ENCODE measurements at regions not wholly inside any gene's neighbourhood (a gene's known extent, or its start where the extent isn't known, plus 50 kb on each side); places are given as distances from the start of the nearest gene placed in this dataset.
A peak's percentile ranks its signal among the peaks of the same experiment; 100 is the strongest.

GRCh38 chr2:134079373-134079772 lies 174.5 kb upstream of the MGAT5 start:
- Mint-ChIP-seq H3K36me3 (no peaks in the 10 kb centered on the region), H3K9me3 (no peaks in the 10 kb centered on the region), H3K27ac (no peak overlapping the region), H3K4me3 (no peak overlapping the region), H3K4me1 (no peaks in the 10 kb centered on the region)
- no peak for DNase-seq (ENCODE audit: low spot score in 2 of 2)
- ATAC-seq = peak; percentile 35

DNA sequence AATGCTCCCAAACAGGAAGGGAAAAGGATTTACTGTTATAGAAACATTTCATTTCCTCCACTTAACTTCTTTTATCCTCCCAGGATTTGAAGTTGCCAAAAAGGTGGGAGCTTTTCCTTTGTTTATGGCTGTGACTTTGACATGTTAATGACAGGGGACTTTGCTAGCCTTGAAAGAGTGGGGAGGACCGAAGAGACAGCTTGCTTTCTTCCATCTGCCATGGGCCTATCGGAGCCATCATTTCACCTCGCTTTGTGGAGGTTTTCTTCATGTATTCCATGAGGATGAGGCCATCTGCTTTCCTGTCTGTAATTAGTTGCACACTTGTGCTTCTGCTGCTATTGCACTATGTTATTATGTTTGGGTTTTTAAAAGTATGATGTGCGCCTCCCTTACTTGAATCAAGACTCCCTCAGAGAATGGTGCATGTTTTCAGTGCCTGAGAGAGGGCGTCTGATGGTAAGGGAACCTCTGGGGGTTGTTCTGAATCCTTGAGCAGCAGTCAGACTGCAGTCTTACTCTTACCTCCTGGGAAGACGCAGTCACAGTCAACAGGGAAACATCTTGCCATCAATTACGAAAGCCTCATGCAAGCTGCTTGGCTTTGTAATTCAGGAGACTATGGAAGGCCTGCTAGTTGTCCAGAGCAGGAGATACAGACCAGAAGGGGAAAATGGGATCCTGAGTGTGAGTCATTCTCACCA lies 173.3 kb upstream of the MGAT5 start:
- ATAC-seq = no peak
- Mint-ChIP-seq H3K4me3 (no peak overlapping the region), H3K36me3 (no peaks in the 10 kb centered on the region), H3K4me1 (no peaks in the 10 kb centered on the region), H3K27ac (no peak overlapping the region), H3K9me3 (no peaks in the 10 kb centered on the region)
- DNase-seq (ENCODE audit: low spot score in 2 of 2) = no peak

GRCh38 chr2:134081238-134081938 lies 172.5 kb upstream of the MGAT5 start:
- DNase-seq (ENCODE audit: low spot score in 2 of 2) = no peak
- H3K9me3 Mint-ChIP-seq = no peaks in the 10 kb centered on the region
- no peaks in the 10 kb centered on the region for H3K36me3 Mint-ChIP-seq
- H3K4me1 Mint-ChIP-seq = no peaks in the 10 kb centered on the region
- ATAC-seq = no peak
- no peak overlapping the region for H3K4me3 Mint-ChIP-seq
- no peak overlapping the region for H3K27ac Mint-ChIP-seq

DNA sequence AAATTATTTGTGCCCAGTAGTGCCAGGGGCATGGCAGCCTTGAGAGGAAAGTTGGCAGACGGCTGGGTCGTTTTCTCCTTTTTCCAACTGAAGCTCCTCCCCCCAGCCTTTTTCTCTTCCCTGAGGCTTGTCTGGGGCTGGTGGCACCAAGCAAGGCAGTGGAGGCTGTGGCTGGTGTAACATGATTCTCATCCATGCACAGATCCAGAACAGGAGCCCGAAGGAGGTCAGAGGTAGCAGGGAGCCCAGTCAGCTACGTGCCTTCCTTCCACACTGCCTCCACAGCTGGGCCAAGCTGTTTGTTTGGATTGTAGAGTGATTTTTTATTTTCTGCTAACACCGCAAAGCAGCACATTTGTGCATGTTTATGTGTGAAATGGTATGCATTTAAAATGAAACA lies 170.3 kb upstream of the MGAT5 start:
- ATAC-seq = no peak
- no peak for DNase-seq (ENCODE audit: low spot score in 2 of 2)
- no peak overlapping the region for H3K27ac Mint-ChIP-seq
- no peaks in the 10 kb centered on the region for H3K4me1 Mint-ChIP-seq
- H3K4me3 Mint-ChIP-seq = no peak overlapping the region
- H3K36me3 Mint-ChIP-seq = no peaks in the 10 kb centered on the region
- no peaks in the 10 kb centered on the region for H3K9me3 Mint-ChIP-seq

DNA sequence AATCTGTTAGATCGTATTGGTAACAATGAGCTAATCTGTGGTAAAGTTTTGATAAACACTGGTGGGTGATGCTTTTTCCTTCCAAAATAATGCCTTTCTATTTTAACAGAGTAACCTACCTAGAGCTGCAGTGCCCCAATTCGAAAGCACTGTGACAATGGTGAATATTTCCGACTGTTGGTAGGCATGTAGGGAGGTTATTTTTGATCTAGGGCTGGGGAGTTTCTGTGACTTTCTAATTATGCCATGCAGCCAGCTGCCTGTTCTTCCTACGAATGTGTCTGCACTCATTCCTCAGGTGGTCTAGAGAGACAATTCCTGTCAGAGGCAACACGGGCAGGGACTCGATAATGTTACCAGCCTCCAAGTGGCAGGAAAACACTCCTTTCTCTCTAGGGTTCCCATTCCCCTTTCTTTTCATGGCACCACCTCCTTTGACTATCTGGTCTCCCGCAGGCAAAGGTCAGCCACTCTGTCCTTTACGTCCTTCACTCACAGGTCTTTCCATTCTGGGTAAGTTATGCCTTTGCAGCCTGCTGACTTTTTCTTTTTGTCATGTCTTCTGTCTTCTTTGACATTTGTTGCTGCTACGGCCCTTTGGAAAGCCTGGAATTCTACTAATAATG lies 167.2 kb upstream of the MGAT5 start:
- Mint-ChIP-seq H3K4me3 (no peak overlapping the region), H3K9me3 (no peaks in the 10 kb centered on the region), H3K36me3 (no peaks in the 10 kb centered on the region), H3K27ac (no peak overlapping the region), H3K4me1 (no peaks in the 10 kb centered on the region)
- no peak for ATAC-seq
- DNase-seq (ENCODE audit: low spot score in 2 of 2) = no peak

- Mint-ChIP-seq H3K4me3 (no peak overlapping the region), H3K36me3 (no peaks in the 10 kb centered on the region), H3K4me1 (no peaks in the 10 kb centered on the region), H3K9me3 (no peaks in the 10 kb centered on the region), H3K27ac (no peak overlapping the region)
- ATAC-seq = no peak
- DNase-seq (ENCODE audit: low spot score in 2 of 2) = no peak
Measured at GRCh38 chr2:134087371-134087921, 166.4 kb upstream of the MGAT5 start.

- no peaks in the 10 kb centered on the region for H3K36me3 Mint-ChIP-seq
- H3K9me3 Mint-ChIP-seq = peaks cover 2% of the 10 kb centered on the region
- H3K27ac Mint-ChIP-seq = no peak overlapping the region
- no peak for ATAC-seq
- no peaks in the 10 kb centered on the region for H3K4me1 Mint-ChIP-seq
- H3K4me3 Mint-ChIP-seq = no peak overlapping the region
- DNase-seq (ENCODE audit: low spot score in 2 of 2) = no peak
Measured at GRCh38 chr2:134089454-134089853, 164.4 kb upstream of the MGAT5 start.

DNA sequence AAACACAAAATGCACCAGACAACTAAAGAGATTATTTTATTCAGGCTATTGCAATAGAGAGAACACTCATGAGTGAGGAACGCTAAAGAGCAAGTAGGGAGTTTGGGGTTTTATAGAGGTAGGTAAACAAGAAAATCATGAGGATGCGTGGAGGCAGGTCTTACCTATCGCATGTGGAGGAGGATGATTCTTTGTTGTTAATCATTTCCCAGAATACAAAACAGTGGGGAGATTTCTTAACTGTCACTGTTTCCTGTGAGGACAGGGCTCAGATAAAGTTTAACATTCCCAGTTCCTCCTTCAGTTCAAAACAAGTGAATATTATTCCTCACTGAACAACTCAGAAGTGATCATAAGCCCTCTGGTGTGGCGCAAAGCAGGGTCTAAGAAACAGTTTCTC lies 156.1 kb upstream of the MGAT5 start:
- Mint-ChIP-seq H3K4me1 (no peaks in the 10 kb centered on the region), H3K9me3 (peaks cover 3% of the 10 kb centered on the region), H3K27ac (no peak overlapping the region), H3K36me3 (no peaks in the 10 kb centered on the region), H3K4me3 (no peak overlapping the region)
- ATAC-seq = no peak
- no peak for DNase-seq (ENCODE audit: low spot score in 2 of 2)

GRCh38 chr2:134098321-134098720 lies 155.6 kb upstream of the MGAT5 start:
- ATAC-seq = no peak
- Mint-ChIP-seq H3K36me3 (no peaks in the 10 kb centered on the region), H3K4me1 (no peaks in the 10 kb centered on the region), H3K9me3 (peaks cover 3% of the 10 kb centered on the region), H3K27ac (no peak overlapping the region), H3K4me3 (no peak overlapping the region)
- no peak for DNase-seq (ENCODE audit: low spot score in 2 of 2)

DNA sequence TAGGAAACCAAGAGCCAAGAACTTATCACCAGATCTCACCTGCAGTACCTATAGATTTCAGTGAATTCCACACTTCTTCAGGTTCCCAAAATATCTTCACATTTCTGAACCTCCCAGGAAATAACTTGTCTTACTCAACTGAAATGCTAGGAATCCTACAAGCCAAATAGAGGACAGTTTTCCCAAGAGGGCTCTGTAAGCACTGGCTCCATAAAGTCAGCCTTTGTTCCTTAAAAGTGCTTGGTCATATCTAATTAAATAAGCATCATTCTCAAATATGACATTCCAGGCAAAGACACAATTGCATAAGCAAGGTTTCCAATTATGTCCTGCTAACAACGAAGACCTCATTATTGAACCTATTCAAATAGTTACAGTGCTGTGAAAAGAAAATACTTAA lies 154.6 kb upstream of the MGAT5 start:
- Mint-ChIP-seq H3K27ac (no peak overlapping the region), H3K4me3 (no peak overlapping the region), H3K4me1 (no peaks in the 10 kb centered on the region), H3K9me3 (peaks cover 3% of the 10 kb centered on the region), H3K36me3 (no peaks in the 10 kb centered on the region)
- no peak for ATAC-seq
- DNase-seq (ENCODE audit: low spot score in 2 of 2) = no peak

GRCh38 chr2:134103196-134103595 lies 150.7 kb upstream of the MGAT5 start:
- H3K4me3 Mint-ChIP-seq = no peak overlapping the region
- H3K4me1 Mint-ChIP-seq = peaks cover 16% of the 10 kb centered on the region
- ATAC-seq (no peak), DNase-seq (ENCODE audit: low spot score in 2 of 2) (no peak)
- H3K9me3 Mint-ChIP-seq = no peaks in the 10 kb centered on the region
- no peaks in the 10 kb centered on the region for H3K36me3 Mint-ChIP-seq
- no peak overlapping the region for H3K27ac Mint-ChIP-seq

GRCh38 chr2:134104754-134105153 lies 149.1 kb upstream of the MGAT5 start:
- Mint-ChIP-seq H3K4me3 (no peak overlapping the region), H3K27ac (no peak overlapping the region), H3K9me3 (no peaks in the 10 kb centered on the region), H3K36me3 (no peaks in the 10 kb centered on the region), H3K4me1 (peaks cover 19% of the 10 kb centered on the region)
- DNase-seq (ENCODE audit: low spot score in 2 of 2) (no peak), ATAC-seq (peak; percentile 100)

- ATAC-seq = no peak
- no peak for DNase-seq (ENCODE audit: low spot score in 2 of 2)
- no peaks in the 10 kb centered on the region for H3K36me3 Mint-ChIP-seq
- H3K9me3 Mint-ChIP-seq = no peaks in the 10 kb centered on the region
- H3K4me3 Mint-ChIP-seq = no peak overlapping the region
- peaks cover 19% of the 10 kb centered on the region for H3K4me1 Mint-ChIP-seq
- no peak overlapping the region for H3K27ac Mint-ChIP-seq
Measured at GRCh38 chr2:134107402-134107801, 146.5 kb upstream of the MGAT5 start.

DNA sequence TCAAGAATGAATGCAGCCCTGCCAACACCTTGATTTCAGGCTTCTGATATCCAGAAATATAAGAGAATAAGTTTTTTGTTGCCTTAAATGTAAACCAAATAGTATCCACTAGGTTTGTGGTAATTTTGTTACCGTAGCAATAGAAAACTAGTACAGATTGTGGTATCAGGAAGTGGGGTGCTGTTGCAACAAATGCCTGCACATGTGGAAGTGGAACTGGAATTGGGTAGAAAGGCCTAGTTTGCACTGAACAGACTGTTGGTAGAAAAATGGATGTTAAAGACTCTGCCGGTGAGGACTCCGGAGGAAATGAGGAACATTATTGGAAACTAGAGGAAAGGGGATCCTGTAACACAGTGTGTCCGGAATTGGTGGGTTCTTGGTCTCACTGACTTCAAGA lies 145.8 kb upstream of the MGAT5 start:
- Mint-ChIP-seq H3K36me3 (no peaks in the 10 kb centered on the region), H3K9me3 (no peaks in the 10 kb centered on the region), H3K4me1 (peaks cover 19% of the 10 kb centered on the region), H3K4me3 (no peak overlapping the region), H3K27ac (no peak overlapping the region)
- ATAC-seq (no peak), DNase-seq (ENCODE audit: low spot score in 2 of 2) (no peak)

GRCh38 chr2:134109246-134109645 lies 144.6 kb upstream of the MGAT5 start:
- Mint-ChIP-seq H3K4me1 (peaks cover 19% of the 10 kb centered on the region), H3K36me3 (no peaks in the 10 kb centered on the region), H3K27ac (no peak overlapping the region), H3K9me3 (no peaks in the 10 kb centered on the region), H3K4me3 (no peak overlapping the region)
- DNase-seq (ENCODE audit: low spot score in 2 of 2) (no peak), ATAC-seq (no peak)

GRCh38 chr2:134109725-134110124 lies 144.1 kb upstream of the MGAT5 start:
- H3K4me3 Mint-ChIP-seq = no peak overlapping the region
- H3K36me3 Mint-ChIP-seq = no peaks in the 10 kb centered on the region
- H3K4me1 Mint-ChIP-seq = peaks cover 15% of the 10 kb centered on the region

More at GRCh38 chr2:134109725-134110124, 144.1 kb upstream of the MGAT5 start:
- H3K27ac Mint-ChIP-seq = no peak overlapping the region
- ATAC-seq = no peak
- no peak for DNase-seq (ENCODE audit: low spot score in 2 of 2)
- H3K9me3 Mint-ChIP-seq = no peaks in the 10 kb centered on the region
